ENCODE measurements at regions not wholly inside any gene's neighbourhood (a gene's known extent, or its start where the extent isn't known, plus 50 kb on each side); places are given as distances from the start of the nearest gene placed in this dataset.
"Not testable (repeated sequence)": the region's sequence is repeated elsewhere in the genome, so short reads cannot be mapped to it uniquely, and the experiment has no call there.

GRCh38 chr6:21710216-21710615, 116.7 kb downstream of the SOX4 start:
- DNase-seq (ENCODE audit: low read depth in 2 of 2): no peak

GRCh38 chr6:21710908-21711627, 117.5 kb downstream of the SOX4 start:
- no peak for DNase-seq (ENCODE audit: low read depth in 2 of 2)

- no peak for DNase-seq (ENCODE audit: low read depth in 2 of 2)
These were observed 118.7 kb downstream of the SOX4 start for GRCh38 chr6:21712213-21712612.

DNA sequence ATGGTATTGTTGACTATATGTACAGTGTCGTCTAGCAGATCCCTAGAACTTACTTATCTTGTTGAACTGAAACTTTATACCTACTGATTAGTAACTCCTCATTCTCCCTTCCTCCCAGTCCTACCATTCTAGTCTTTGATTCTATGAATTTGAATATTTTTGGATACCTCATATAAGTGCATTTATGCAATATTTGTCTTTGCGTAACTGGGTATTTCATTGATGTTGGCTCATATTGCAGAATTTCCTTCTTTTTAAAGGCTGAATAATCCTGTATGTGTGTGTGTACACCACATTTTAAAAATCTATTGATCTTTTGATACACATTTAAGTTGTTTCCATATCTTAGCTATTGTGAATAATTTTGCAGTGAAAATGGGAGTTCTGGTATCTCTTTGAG, 119.9 kb downstream of the SOX4 start:
- no peak for DNase-seq (ENCODE audit: low read depth in 2 of 2)

- no peak for DNase-seq (ENCODE audit: low read depth in 2 of 2)
These were observed 121.6 kb downstream of the SOX4 start for GRCh38 chr6:21715180-21715579.

DNA sequence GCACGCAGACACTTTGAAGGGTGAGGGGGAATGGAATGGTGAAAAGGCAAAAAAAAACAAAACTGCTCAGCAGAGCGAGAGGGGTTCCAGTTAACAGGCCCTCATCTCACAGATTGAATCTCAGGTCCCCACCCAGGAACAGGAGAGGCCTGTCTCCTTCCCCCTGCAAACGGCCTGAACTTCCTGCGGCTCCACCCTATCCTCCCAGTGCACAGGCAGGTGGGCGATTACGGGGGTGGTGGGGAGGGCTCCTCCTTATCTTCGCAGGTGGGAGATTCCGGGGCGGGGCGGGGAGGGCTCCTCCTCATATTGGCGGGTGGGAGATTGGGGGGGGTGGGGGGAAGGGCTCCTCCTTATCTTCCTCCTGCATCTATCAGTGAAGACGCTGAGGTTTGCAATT, 129.0 kb downstream of the SOX4 start:
- no peak for DNase-seq (ENCODE audit: low read depth in 2 of 2)

GRCh38 chr6:21726676-21727075, 133.1 kb downstream of the SOX4 start:
- DNase-seq (ENCODE audit: low read depth in 2 of 2): no peak

DNA sequence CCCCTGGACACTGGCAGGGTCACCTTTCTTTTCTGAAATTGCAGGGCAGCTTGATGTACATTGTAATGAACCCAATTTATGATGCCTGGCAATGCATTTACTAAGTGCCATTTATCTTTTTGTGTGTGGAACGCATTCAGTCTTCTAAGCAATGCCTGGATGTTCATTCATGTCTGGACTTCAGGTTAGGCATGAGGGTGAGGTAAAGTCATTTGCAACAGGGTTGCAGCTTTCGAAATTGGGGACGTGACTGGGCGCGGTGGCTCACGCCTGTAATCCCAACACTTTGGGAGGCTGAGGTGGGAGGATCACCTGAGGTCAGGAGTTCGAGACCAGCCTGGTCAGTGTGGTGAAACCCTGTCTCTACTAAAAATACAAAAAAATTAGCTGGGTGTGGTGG, 134.6 kb downstream of the SOX4 start:
- DNase-seq (ENCODE audit: low read depth in 2 of 2): no peak

DNA sequence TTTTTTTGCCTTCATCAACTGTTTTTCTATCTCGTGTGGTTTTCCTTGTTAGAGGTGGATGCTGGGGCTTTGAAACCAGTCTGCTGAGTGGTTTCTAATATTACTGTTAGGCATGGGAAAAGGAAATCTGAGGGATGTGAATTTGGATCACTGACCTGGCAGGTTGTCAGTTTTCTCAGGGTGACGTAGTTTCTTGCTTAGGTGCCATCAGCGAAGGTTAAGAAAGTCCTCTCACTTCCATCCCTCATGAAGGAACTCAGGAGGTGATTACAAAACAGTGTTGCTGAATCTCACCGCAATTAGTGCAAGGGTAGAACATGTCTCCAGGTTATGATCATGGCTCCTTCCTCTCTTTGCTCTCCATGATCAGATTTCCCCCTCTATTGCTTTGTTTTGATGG, 135.9 kb downstream of the SOX4 start:
- no peak for DNase-seq (ENCODE audit: low read depth in 2 of 2)

DNA sequence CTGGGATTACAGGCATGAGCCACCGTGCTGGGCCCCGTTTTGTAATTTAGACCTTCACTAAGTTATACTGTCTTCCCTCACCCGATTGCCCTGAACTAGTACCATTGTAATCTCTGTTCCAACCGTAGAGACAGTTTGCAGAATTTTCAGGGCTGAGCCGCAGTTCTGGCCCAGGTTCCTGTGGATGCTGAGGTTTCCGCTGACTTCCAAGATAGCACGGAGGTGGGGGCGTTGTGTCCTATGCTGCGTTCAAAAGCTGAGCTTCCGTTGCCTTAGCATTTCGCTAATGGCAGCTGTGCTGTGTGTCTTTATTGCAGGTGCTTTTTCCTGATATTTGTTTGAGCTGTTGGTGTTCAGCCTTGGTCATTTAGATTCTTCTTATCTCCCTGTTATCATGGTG, 137.0 kb downstream of the SOX4 start:
- no peak for DNase-seq (ENCODE audit: low read depth in 2 of 2)

DNA sequence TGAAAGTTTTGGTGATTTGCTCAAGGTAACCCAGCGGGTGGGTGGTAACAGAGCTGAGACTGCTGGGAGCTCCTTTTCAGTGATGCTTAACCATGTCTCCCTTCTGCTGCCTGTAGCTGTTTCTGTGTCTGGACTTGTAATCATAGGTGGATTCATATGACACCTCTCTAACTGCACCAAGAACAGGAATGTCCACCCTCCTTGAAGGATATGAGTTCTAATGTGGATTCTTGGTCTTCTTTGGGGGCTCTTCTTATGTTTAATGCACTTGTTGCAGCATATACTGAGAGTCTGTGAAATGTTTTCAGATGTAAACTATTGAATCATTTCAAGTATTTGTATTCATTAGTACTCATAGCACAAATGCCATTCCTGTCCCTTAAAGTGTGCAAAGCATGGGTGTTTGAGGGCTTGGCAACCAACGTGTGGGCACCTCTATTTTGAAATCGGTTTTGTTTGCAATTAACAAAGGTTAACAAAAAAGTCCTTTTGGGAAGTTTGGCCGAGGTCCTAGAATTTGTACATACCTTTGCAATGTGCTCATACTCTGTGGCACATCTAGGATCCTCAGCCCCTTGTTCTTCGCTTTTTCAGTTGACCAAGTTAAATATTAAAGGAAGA, 138.0 kb downstream of the SOX4 start:
- no peak for DNase-seq (ENCODE audit: low read depth in 2 of 2)

GRCh38 chr6:21732032-21732730, 138.6 kb downstream of the SOX4 start:
- DNase-seq (ENCODE audit: low read depth in 2 of 2): not testable (repeated sequence)

DNA sequence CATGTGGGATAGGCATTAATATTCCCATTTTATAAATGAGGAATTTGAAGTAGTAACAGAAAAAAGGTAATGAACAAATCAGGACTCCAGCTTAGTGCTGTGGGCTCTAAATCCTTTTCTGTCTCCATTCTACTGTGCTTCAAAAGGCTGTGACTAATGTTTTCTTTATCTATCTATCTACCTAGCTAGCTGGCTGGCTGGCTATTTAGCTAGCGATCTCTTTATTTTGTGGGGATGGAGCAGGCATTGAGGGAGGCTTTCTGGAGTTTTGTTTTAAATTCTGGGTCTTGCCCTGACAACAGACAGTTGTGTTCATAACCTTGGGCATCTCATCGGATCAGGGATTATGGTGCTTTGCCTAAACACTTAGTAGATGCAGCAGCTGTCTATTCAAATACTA, 139.2 kb downstream of the SOX4 start:
- DNase-seq (ENCODE audit: low read depth in 2 of 2): no peak

GRCh38 chr6:21733311-21733710, 139.8 kb downstream of the SOX4 start:
- no peak for DNase-seq (ENCODE audit: low read depth in 2 of 2)

DNA sequence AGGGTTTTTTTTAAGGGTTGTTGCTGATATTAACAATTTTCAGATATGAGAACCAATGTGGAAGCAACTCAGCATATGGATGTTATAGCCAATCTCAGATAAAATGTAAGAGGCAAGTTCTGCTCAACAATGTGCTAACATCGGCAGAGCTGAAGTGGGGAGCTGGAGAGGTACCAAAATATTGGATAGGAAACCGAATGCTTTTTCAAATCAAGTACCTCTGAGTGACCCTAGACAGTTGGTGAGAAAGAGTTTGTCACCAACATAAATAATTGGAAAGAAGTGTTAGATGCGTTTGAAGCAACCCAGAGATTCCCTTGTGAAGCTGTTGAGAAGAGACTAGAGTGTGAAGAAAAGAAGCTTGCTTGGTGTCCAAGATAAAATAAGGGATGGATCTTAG, 140.7 kb downstream of the SOX4 start:
- no peak for DNase-seq (ENCODE audit: low read depth in 2 of 2)

- no peak for DNase-seq (ENCODE audit: low read depth in 2 of 2)
These were observed 144.9 kb downstream of the SOX4 start for GRCh38 chr6:21738180-21739094.

- DNase-seq (ENCODE audit: low read depth in 2 of 2): no peak
These were observed 145.7 kb downstream of the SOX4 start for GRCh38 chr6:21739241-21739640.

- no peak for DNase-seq (ENCODE audit: low read depth in 2 of 2)
These were observed 146.3 kb downstream of the SOX4 start for GRCh38 chr6:21739838-21740237.

- no peak for DNase-seq (ENCODE audit: low read depth in 2 of 2)
These were observed 147.0 kb downstream of the SOX4 start for GRCh38 chr6:21740376-21741124.

GRCh38 chr6:21741221-21742109, 147.9 kb downstream of the SOX4 start:
- DNase-seq (ENCODE audit: low read depth in 2 of 2): no peak
